ENCODE measurements at regions not wholly inside any gene's neighbourhood (a gene's known extent, or its start where the extent isn't known, plus 50 kb on each side); places are given as distances from the start of the nearest gene placed in this dataset.

GRCh38 chr2:111657351-111657975, 226.5 kb downstream of the ANAPC1 start:
- DNase-seq (ENCODE audit: low read depth): no peak
- TF ChIP-seq CTCF (IDR thresholded peaks at IDR 0.05; ENCODE audit: control insufficient read depth, insufficient read depth, low read depth, low read length, missing control alignments): no peak
- H3K4me3 ChIP-seq (ENCODE audit: control insufficient read depth, low read depth, low read length): no peak overlapping the region

GRCh38 chr2:111659361-111660333, 224.3 kb downstream of the ANAPC1 start:
- DNase-seq (ENCODE audit: low read depth): peak; percentile 60
- no peak overlapping the region for H3K4me3 ChIP-seq (ENCODE audit: control insufficient read depth, low read depth, low read length)
- no peak for TF ChIP-seq CTCF (IDR thresholded peaks at IDR 0.05; ENCODE audit: control insufficient read depth, insufficient read depth, low read depth, low read length, missing control alignments)

- no peak for TF ChIP-seq CTCF (IDR thresholded peaks at IDR 0.05; ENCODE audit: control insufficient read depth, insufficient read depth, low read depth, low read length, missing control alignments)
- DNase-seq (ENCODE audit: low read depth): no peak
- no peak overlapping the region for H3K4me3 ChIP-seq (ENCODE audit: control insufficient read depth, low read depth, low read length)
These were observed 223.2 kb downstream of the ANAPC1 start for GRCh38 chr2:111660811-111661210.

DNA sequence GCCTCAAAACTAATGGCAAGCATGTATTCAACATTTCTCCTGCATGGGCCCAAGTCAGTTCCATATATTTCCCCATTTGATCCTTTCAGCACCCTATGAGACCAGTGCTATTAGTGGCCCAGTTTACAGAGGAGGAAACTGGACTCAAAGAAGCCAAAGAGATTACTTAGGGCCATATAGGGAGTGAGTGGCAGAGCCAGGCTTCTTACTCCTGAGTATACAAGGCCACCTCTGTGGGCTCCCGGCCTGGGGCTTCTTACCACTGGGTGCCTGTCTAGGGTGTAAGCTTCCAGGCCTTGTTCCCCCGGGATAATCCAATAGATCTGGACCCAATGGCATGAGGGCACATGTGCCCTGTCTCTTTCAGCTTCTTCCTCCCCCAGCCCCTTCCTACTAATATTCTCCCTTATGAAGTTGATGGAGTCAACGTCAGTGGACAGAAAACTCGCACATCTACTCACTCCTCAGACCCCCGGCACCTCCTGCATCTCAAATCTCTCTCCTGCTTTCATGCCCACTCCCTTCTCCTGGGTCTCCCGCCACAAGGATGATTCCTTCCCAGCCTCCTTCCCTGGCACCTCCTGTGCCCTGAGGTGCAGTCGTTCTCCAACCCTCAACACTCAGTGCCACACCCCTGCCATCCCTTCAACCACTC, 222.6 kb downstream of the ANAPC1 start:
- no peak for DNase-seq (ENCODE audit: low read depth)
- H3K4me3 ChIP-seq (ENCODE audit: control insufficient read depth, low read depth, low read length): no peak overlapping the region
- TF ChIP-seq CTCF (IDR thresholded peaks at IDR 0.05; ENCODE audit: control insufficient read depth, insufficient read depth, low read depth, low read length, missing control alignments): no peak

- peak; percentile 29 for DNase-seq (ENCODE audit: low read depth)
- no peak for TF ChIP-seq CTCF (IDR thresholded peaks at IDR 0.05; ENCODE audit: control insufficient read depth, insufficient read depth, low read depth, low read length, missing control alignments)
- no peak overlapping the region for H3K4me3 ChIP-seq (ENCODE audit: control insufficient read depth, low read depth, low read length)
These were observed 221.8 kb downstream of the ANAPC1 start for GRCh38 chr2:111662039-111662770.

Measured in AG09309 (cell line).